ES-I3 (cell line): ENCODE measurements at regions not wholly inside any gene's neighbourhood (a gene's known extent, or its start where the extent isn't known, plus 50 kb on each side); places are given as distances from the start of the nearest gene placed in this dataset.

Experiments
- H3K36me3 ChIP-seq: 2 replicates; pipeline ENCODE4 v1.6.1; 2013; ENCODE audit warnings: mild to moderate bottlenecking, low read length, control low read depth, moderate library complexity; ENCODE audit not compliant: insufficient read depth
- H3K4me1 ChIP-seq: 2 replicates; pipeline ENCODE4 v1.6.1; 2013; ENCODE audit warnings: mild to moderate bottlenecking, control low read depth, low read length; ENCODE audit not compliant: insufficient read depth
- H3K9ac ChIP-seq: 2 replicates; pipeline ENCODE4 v1.6.1; 2013; ENCODE audit warnings: low read depth, mild to moderate bottlenecking, low read length, moderate library complexity
- H3K9me3 ChIP-seq: 2 replicates; pipeline ENCODE4 v1.6.1; 2013; ENCODE audit warnings: mild to moderate bottlenecking, low read length, moderate library complexity; ENCODE audit not compliant: control insufficient read depth, insufficient read depth

- Histone ChIP-seq H3K4me1 (no peaks in the 10 kb centered on the region; the same call in 1 of the 2 replicates), H3K9me3 (no peaks in the 10 kb centered on the region), H3K9ac (no peak overlapping the region), H3K36me3 (no peaks in the 10 kb centered on the region)
Observed at GRCh38 chr2:6747433-6747832, 118.3 kb downstream of the CMPK2 start.

GRCh38 chr2:6748406-6749067 is 117.2 kb downstream of the CMPK2 start:
- Histone ChIP-seq H3K9me3 (no peaks in the 10 kb centered on the region), H3K36me3 (no peaks in the 10 kb centered on the region), H3K4me1 (no peaks in the 10 kb centered on the region; the same call in 1 of the 2 replicates), H3K9ac (no peak overlapping the region)

GRCh38 chr2:6749962-6750361 is 115.7 kb downstream of the CMPK2 start:
- Histone ChIP-seq H3K9ac (no peak overlapping the region), H3K9me3 (no peaks in the 10 kb centered on the region), H3K4me1 (no peaks in the 10 kb centered on the region; the same call in 1 of the 2 replicates), H3K36me3 (no peaks in the 10 kb centered on the region)

- H3K9ac ChIP-seq = no peak overlapping the region
- no peaks in the 10 kb centered on the region; the same call in 1 of the 2 replicates for H3K4me1 ChIP-seq
- H3K36me3 ChIP-seq = no peaks in the 10 kb centered on the region
- H3K9me3 ChIP-seq = no peaks in the 10 kb centered on the region
Observed at GRCh38 chr2:6750411-6751158, 115.1 kb downstream of the CMPK2 start.

DNA sequence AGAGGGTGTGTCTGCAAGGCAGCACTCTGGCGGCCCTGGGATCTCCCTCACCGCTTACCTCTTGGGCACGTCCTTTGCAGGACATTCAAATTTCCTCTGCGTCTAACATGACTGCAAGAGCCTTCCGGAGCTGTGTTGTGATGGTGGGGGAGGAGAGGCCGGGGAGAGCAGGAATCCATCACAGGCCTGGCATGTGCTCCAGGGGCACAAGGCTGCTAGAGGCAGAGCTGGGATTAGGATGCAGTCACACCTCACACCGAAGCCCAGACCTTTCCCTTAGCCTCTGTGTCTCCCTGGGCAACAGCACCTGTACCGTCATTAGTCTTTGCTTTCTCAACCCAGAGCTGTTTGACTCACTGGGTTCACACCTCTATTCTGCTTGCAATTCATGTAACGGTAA is 111.3 kb downstream of the CMPK2 start:
- Histone ChIP-seq H3K4me1 (no peaks in the 10 kb centered on the region; the same call in 1 of the 2 replicates), H3K36me3 (no peaks in the 10 kb centered on the region), H3K9me3 (no peaks in the 10 kb centered on the region), H3K9ac (no peak overlapping the region)

GRCh38 chr2:6755456-6755855 is 110.3 kb downstream of the CMPK2 start:
- H3K4me1 ChIP-seq = no peaks in the 10 kb centered on the region
- no peaks in the 10 kb centered on the region for H3K36me3 ChIP-seq
- no peak overlapping the region for H3K9ac ChIP-seq
- H3K9me3 ChIP-seq = no peaks in the 10 kb centered on the region

- no peak overlapping the region for H3K9ac ChIP-seq
- H3K9me3 ChIP-seq = no peaks in the 10 kb centered on the region
- no peaks in the 10 kb centered on the region for H3K36me3 ChIP-seq
- H3K4me1 ChIP-seq = no peaks in the 10 kb centered on the region
Observed at GRCh38 chr2:6757215-6757614, 108.5 kb downstream of the CMPK2 start.

DNA sequence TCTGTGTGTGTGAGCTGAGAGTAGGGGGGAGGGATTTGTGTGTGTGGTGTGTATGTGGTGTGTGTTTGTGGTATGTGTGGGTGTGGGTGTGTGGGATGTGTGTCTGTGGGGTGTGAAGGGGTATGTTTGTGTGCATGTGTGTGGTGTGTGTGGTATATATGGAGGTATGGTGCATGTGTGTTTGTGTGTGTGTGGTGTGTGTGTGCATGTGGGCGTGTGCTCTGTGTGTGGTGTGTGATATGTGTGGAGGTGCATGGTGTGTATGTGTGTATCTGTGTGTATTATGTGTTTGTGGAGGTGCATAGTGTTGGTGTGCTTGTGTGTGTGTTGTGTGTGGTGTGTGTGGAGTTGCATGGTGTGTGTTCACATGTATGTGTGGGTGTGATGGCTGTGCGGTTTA is 106.0 kb downstream of the CMPK2 start:
- no peaks in the 10 kb centered on the region for H3K36me3 ChIP-seq
- H3K9me3 ChIP-seq = no peaks in the 10 kb centered on the region
- H3K9ac ChIP-seq = no peak overlapping the region
- H3K4me1 ChIP-seq = no peaks in the 10 kb centered on the region

DNA sequence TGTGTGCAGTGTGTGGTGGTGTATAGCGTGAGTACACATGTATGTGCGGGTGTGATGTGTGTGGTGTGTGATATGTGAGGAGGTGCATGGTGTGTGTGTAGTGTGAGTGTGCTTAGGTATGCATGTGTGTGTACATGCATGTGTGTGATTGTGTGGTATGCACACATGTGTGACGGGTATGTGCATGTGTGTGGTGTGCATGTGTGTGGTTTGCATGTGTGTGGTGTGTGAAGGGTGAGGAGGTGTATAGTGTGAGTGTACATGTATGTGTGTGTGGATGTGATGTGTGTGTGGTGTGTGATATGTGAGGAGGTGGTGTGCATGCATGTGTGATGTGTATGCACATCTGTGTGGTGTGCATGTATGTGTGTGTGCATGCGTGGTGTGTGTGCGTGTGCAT is 105.6 kb downstream of the CMPK2 start:
- H3K4me1 ChIP-seq = peaks cover under 1% of the 10 kb centered on the region; the same call in 1 of the 2 replicates

GRCh38 chr2:6764968-6765723 is 100.6 kb downstream of the CMPK2 start:
- H3K9me3 ChIP-seq = no peaks in the 10 kb centered on the region
- no peaks in the 10 kb centered on the region for H3K36me3 ChIP-seq
- H3K9ac ChIP-seq = no peak overlapping the region
- H3K4me1 ChIP-seq = peaks cover 5% of the 10 kb centered on the region; the same call in 1 of the 2 replicates

More for the DNA sequence above, 105.6 kb downstream of the CMPK2 start:
- Histone ChIP-seq H3K9ac (no peak overlapping the region), H3K9me3 (no peaks in the 10 kb centered on the region), H3K36me3 (no peaks in the 10 kb centered on the region)

- no peak overlapping the region for H3K9ac ChIP-seq
- H3K36me3 ChIP-seq = no peaks in the 10 kb centered on the region
- H3K4me1 ChIP-seq = peaks cover 5% of the 10 kb centered on the region; the same call in 1 of the 2 replicates
- H3K9me3 ChIP-seq = no peaks in the 10 kb centered on the region
Observed at GRCh38 chr2:6769346-6769745, 96.4 kb downstream of the CMPK2 start.

DNA sequence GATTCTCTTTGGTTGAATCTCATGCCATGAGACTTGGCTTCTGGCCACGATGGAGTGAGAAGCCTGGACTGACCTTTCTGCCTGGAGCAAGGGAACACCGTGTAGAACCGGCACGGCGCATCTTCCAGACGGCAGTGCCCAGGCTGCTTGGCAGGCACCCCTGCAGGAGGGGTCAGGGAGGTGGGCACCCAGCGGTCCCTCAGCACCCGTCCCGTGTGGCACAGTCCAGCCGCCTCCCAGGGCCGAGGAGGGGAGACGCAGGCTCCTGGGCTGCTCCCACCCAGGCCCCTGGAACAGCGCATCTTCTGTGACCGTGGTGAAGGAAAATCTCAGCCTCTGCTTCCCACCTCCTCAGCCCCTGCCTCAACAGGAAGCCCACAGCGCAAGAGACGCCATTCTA is 95.7 kb downstream of the CMPK2 start:
- no peaks in the 10 kb centered on the region for H3K36me3 ChIP-seq
- H3K9ac ChIP-seq = no peak overlapping the region
- peaks cover 5% of the 10 kb centered on the region; the same call in 1 of the 2 replicates for H3K4me1 ChIP-seq
- no peaks in the 10 kb centered on the region for H3K9me3 ChIP-seq

GRCh38 chr2:6771634-6772611 is 93.8 kb downstream of the CMPK2 start:
- Histone ChIP-seq H3K36me3 (no peaks in the 10 kb centered on the region), H3K9ac (peak overlapping the region; percentile 54; the same call in 1 of the 2 replicates), H3K9me3 (no peaks in the 10 kb centered on the region), H3K4me1 (no peaks in the 10 kb centered on the region)
